Lung (tissue), 11 donors: ENCODE measurements at regions not wholly inside any gene's neighbourhood (a gene's known extent, or its start where the extent isn't known, plus 50 kb on each side); places are given as distances from the start of the nearest gene placed in this dataset.
"Not testable (repeated sequence)": the region's sequence is repeated elsewhere in the genome, so short reads cannot be mapped to it uniquely, and the experiment has no call there.

ENCODE experiments used
- ATAC-seq: fragments of 200-7000 bp; cut with Tn5 transposase; one replicate; pipeline ENCODE4 v1.9.1; 2020; ENCODE audit warnings: moderate number of reproducible peaks; ENCODE audit not compliant: insufficient read depth, low FRiP score
- DNase-seq, 3 donors: peaks; one replicate each; pipeline ENCODE4 v3.0.0-alpha.2; 2013 to 2017
- H3K27ac ChIP-seq, 2 donors: one replicate each; pipeline ENCODE4 v1.5.1; 2013; ENCODE audit warnings: mild to moderate bottlenecking in 2 of 2, moderate library complexity in 2 of 2, control low read depth in 1 of 2, inconsistent platforms in 1 of 2, low read depth in 1 of 2, low read length in 1 of 2
- H3K27me3 ChIP-seq, 3 donors: one replicate each; pipeline ENCODE4 v1.5.1; 2013; ENCODE audit warnings: low read length in 2 of 3; ENCODE audit not compliant: control insufficient read depth in 3 of 3, insufficient read depth in 3 of 3
- H3K36me3 ChIP-seq, 4 donors: one replicate each; pipeline ENCODE4 v1.5.1; 2013; ENCODE audit warnings: low read length in 4 of 4, mild to moderate bottlenecking in 1 of 4, moderate library complexity in 1 of 4; ENCODE audit not compliant: control insufficient read depth in 4 of 4, insufficient read depth in 4 of 4
- H3K4me1 ChIP-seq, 5 donors: one replicate each; pipeline ENCODE4 v1.5.1; 2013; ENCODE audit warnings: low read length in 5 of 5, mild to moderate bottlenecking in 2 of 5, moderate library complexity in 1 of 5; ENCODE audit not compliant: control insufficient read depth in 5 of 5, insufficient read depth in 5 of 5
- H3K4me3 ChIP-seq: one replicate; pipeline ENCODE4 v1.5.1; 2013; ENCODE audit warnings: mild to moderate bottlenecking, control low read depth, moderate library complexity
- H3K9ac ChIP-seq, 2 donors: one replicate each; pipeline ENCODE4 v1.5.1; 2013; ENCODE audit warnings: low read length in 2 of 2, control low read depth in 1 of 2; ENCODE audit not compliant: insufficient read depth in 1 of 2
- H3K9me3 ChIP-seq, 4 donors: one replicate each; pipeline ENCODE4 v1.5.1; 2013; ENCODE audit warnings: low read length in 3 of 4, mild to moderate bottlenecking in 1 of 4, moderate library complexity in 1 of 4; ENCODE audit not compliant: control insufficient read depth in 4 of 4, insufficient read depth in 3 of 4
- CTCF ChIP-seq: IDR thresholded peaks from 2 replicates; pipeline ENCODE4 v1.5.1; 2012; ENCODE audit warnings: mild to moderate bottlenecking; ENCODE audit errors: control extremely low read depth, extremely low read depth
- WGBS, 2 donors: extraction: QIAGEN DNeasy Blood & Tissue Kit; methylation state at CpG; one replicate each; pipeline ENCODE4 v1.1.7; 2013; 5-methylcytosine and 5-hydroxymethylcytosine counted together
- donor health status: control.
- donor health status: control.
- donor health status: Bipolar disorder and iron deficiency.
- donor health status: healthy.
- donor health status: DM: yes; HTN: yes; CAD: no.

- H3K27me3 ChIP-seq, result no peaks in the 10 kb centered on the region
- no peak overlapping the region for H3K27ac ChIP-seq
- TF ChIP-seq CTCF, result no peak
- no peaks in the 10 kb centered on the region for H3K4me1 ChIP-seq
- DNase-seq, result no peak
- no peak overlapping the region for H3K9ac ChIP-seq
- 93 to 99% methylated on average over 3 of the region's 3 CpGs for WGBS, 2 donors
- no peak overlapping the region for H3K4me3 ChIP-seq
- H3K9me3 ChIP-seq, result peaks cover 0 to 4% (median 0%) of the 10 kb centered on the region in 4 donors
- H3K36me3 ChIP-seq, result no peaks in the 10 kb centered on the region
- ATAC-seq, result no peak
These were observed 108.4 kb upstream of the UNC5B start for GRCh38 chr10:71103961-71104360.

GRCh38 chr10:71106151-71106550, 106.2 kb upstream of the UNC5B start:
- H3K9me3 ChIP-seq, H3K27ac ChIP-seq: not testable (repeated sequence)
- WGBS, 2 donors, result 45 to 66% methylated on average over 4 of the region's 4 CpGs

GRCh38 chr10:71107117-71107516, 105.3 kb upstream of the UNC5B start:
- WGBS, 2 donors, result 89 to 96% methylated on average over 7 of the region's 7 CpGs
- ATAC-seq, H3K4me1 ChIP-seq, H3K9ac ChIP-seq, H3K27ac ChIP-seq, H3K27me3 ChIP-seq, DNase-seq, H3K4me3 ChIP-seq, H3K9me3 ChIP-seq, H3K36me3 ChIP-seq: not testable (repeated sequence)

More at GRCh38 chr10:71106151-71106550, 106.2 kb upstream of the UNC5B start:
- DNase-seq, H3K27me3 ChIP-seq, H3K36me3 ChIP-seq, ATAC-seq, H3K4me1 ChIP-seq, H3K9ac ChIP-seq, H3K4me3 ChIP-seq: not testable (repeated sequence)

GRCh38 chr10:71108042-71108441, 104.3 kb upstream of the UNC5B start:
- not testable (repeated sequence) for H3K27me3 ChIP-seq, H3K4me3 ChIP-seq, H3K9me3 ChIP-seq, H3K27ac ChIP-seq, DNase-seq, H3K36me3 ChIP-seq, ATAC-seq, H3K9ac ChIP-seq, H3K4me1 ChIP-seq
- WGBS, 2 donors, result 48 to 54% methylated on average over 1 of the region's 1 CpG

- no peak for TF ChIP-seq CTCF
- H3K27ac ChIP-seq, result no peak overlapping the region
- 76 to 82% methylated on average over 2 of the region's 2 CpGs for WGBS, 2 donors
- no peaks in the 10 kb centered on the region for H3K36me3 ChIP-seq
- no peak overlapping the region for H3K4me3 ChIP-seq
- peaks cover 0 to 13% (median 9%) of the 10 kb centered on the region in 4 donors for H3K9me3 ChIP-seq
- no peak overlapping the region for H3K9ac ChIP-seq
- peaks cover 0 to 2% (median 0%) of the 10 kb centered on the region in 3 donors for H3K27me3 ChIP-seq
- ATAC-seq (no peak), DNase-seq (no peak)
- H3K4me1 ChIP-seq, result no peaks in the 10 kb centered on the region
These were observed 100.1 kb upstream of the UNC5B start for GRCh38 chr10:71112138-71112785.
